GM18861 (cell line): ENCODE measurements at regions not wholly inside any gene's neighbourhood (a gene's known extent, or its start where the extent isn't known, plus 50 kb on each side); places are given as distances from the start of the nearest gene placed in this dataset.
"Not testable (repeated sequence)": the region's sequence is repeated elsewhere in the genome, so short reads cannot be mapped to it uniquely, and the experiment has no call there.

Experiments used
- ATAC-seq: cut with Tn5 transposase; IDR thresholded peaks from one replicate; pipeline ENCODE4 v1.9.1; 2021; ENCODE audit not compliant: unreplicated experiment

- no peak for ATAC-seq
Observed at GRCh38 chr16:13696017-13696416, 223.9 kb upstream of the ERCC4 start.

DNA sequence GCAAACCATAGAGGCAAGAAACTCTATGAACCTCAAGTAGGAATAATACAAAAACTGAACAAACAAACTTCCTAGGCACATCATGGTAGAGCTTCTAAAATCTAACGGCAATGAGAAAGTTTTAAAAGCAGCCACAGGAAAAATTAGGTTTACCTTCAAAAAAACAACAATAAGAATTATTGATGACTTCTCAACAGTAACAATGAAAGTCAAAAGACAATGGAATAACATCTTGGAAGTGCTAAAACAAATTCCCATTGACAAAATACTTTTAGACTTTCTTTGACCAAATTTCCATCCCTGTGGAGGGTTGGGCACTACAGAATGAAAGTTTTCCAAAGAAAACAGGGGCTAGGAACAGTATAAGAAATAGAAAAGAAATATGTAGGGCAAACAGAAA lies 222.9 kb upstream of the ERCC4 start:
- no peak for ATAC-seq

- ATAC-seq: no peak
Observed at GRCh38 chr16:13697568-13697967, 222.4 kb upstream of the ERCC4 start.

GRCh38 chr16:13702614-13703013 lies 217.3 kb upstream of the ERCC4 start:
- ATAC-seq: no peak

DNA sequence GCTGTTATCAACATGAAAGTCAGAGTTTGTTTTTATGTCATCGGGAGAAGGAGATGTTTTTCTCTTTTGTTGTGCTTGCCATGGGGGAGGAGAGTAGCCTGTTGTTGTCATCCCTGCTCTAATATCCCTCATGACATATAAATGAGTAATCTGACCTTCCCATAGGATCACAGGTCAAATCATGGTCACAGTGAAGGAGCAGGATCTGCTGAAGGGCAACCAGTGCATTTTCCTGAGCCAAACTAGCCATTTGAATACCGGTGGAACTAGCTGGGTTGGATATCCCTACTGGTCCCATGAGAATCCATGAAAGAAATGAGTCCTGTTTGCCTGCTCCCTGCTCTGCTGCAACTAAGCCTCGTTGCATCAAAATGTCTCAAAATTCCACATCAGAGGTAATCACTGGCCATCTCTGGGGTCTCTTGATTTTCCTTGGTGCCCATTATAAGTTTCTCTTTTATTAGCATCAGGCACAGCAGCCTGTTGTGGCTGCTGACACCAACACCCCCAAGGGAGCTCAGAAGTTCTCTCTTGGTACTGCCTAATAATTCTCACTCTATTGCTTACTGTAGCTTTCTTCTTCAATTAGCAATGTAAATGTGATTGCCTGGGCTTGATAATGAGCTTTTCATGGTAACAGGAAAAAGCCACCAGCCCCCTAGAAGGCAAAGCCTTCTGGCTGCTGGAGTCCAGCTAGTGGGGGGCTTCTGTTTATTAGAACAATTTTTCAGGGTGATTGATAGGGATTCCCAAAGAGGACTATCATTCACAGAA lies 211.4 kb upstream of the ERCC4 start:
- ATAC-seq: no peak

- no peak for ATAC-seq
Observed at GRCh38 chr16:13718748-13719147, 201.2 kb upstream of the ERCC4 start.

DNA sequence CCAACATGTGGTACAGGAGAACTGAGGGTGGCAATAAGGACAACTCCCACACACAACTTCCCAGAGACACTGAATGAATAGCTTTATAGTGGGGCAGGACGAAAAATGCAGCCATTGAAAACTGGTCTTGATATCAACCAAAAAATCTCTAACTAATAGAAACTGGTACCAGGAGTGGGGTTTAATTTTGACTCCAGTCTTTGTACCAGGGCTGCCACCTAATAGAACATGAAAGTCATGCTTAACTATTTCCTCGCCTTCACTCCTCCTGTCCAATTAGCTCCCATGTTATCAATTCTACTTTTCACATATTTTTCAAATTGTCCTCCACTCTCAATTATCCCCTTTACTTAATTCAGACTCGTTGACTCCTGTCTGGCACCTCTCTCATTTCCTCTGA lies 192.0 kb upstream of the ERCC4 start:
- ATAC-seq: no peak

DNA sequence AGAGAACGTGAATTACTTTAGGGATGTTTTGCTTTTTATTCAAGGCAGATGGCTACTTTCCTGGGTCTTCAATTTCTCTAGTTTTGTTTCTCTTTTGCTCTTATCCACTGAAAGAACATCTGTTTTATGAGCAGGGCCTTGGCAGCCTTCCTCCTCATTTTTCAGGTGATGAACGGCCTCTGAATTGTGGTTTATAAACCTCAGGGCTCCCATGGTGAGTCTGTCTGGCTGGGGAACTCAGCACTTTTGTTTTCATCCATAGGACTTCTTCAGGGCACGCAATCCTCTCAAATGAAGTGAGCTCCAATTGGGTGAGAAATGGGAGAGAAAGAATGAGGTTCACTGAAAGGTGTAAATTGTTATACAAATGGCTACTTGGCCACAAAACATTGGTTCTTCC lies 186.4 kb upstream of the ERCC4 start:
- ATAC-seq: no peak

GRCh38 chr16:13739621-13740373 lies 180.2 kb upstream of the ERCC4 start:
- ATAC-seq: not testable (repeated sequence)

DNA sequence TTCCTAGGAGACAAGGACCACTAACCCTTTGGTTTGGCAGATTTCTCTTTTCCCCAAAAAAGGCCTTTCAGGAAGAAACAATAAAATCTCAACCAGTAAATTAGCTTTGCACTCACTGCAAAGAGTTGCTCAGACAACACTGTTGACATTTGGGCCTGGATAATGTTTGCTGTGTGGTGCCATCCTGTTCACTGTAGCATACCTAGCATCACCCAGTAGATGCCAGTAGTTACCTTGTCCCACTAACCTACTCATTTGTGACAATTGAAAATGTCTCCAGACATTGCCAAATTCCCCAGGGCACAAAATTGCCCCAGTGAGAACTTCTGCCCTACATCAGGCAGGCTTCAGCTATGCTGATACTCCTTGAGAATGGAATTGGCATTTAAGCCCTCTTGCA lies 177.0 kb upstream of the ERCC4 start:
- ATAC-seq: no peak

DNA sequence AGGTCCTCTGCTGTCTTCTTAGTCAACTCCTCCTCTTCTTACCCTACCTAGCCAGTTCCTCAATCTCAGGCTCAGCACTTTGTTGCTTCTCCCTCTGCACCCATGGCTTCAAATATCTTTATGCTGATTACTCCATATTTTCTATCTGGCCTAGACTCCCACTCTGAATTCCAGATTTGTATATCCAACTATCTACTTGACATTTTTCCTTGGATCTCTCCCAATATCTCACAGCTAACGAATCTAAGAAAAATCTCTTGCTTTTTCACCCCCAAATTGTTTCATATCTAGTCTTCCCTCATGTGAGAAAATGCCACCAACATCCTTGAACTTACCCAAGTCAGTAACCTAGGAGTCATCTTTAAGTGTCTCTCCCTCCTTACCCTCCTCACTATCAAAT lies 176.4 kb upstream of the ERCC4 start:
- ATAC-seq: no peak

GRCh38 chr16:13756411-13757140 lies 163.4 kb upstream of the ERCC4 start:
- no peak for ATAC-seq

DNA sequence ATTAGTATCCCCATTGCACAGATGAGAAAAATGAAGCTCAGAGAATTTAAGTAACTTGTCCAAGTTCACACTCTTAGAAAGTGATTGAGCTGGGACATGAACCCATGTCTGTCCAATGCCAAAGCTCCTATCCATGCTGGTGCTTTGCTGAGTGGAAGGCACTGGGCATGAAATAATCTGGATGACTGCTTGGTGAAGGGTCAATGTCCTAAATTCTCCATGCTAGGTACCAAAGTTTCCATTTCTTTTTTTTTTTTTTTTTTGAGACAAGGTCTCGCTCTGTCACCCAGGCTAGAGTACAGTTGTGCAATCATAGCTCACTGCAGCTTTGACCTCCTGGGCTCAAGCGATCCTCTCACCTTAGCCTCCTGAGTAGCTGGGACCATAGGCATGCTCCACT lies 153.6 kb upstream of the ERCC4 start:
- ATAC-seq: no peak

DNA sequence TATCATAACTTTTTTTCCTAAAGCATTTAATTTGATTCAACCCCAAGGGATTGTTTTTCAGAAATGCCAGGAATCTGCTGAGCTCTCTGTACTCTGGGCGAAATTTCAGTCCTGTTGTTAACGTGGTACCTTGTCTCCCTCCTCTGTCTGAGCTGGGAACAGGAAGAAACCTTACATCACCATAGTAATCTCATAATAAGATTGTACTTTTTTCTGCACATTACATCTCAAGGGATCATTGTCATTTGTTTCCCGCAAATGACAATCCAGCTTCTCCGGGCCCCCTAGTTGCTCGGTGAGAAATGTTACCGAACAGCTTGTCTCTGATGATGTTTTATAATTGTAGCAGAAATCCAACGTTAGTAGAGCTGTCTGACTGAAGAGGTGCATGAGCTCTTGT lies 152.7 kb upstream of the ERCC4 start:
- no peak for ATAC-seq

GRCh38 chr16:13768471-13768870 lies 151.5 kb upstream of the ERCC4 start:
- ATAC-seq: no peak

DNA sequence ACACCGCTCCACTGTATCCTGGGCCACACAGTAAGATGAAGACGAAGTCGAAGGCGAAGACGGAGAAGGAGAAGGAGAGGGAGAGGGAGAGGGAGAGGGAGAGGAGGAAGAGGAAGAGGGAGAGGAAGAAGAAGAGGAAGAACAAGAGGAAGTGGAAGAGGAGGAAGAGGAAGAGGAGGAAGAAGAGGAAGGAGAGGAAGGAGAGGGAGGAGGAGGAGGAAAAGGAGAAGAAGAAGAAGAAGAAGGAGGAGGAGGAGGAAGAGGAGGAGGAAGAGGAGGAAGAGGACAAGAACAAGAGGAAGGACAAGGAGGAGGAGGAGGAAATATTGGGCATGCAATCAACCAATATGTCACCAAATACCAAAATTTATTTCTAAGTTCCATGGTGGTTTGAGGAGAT lies 149.5 kb upstream of the ERCC4 start:
- ATAC-seq: no peak

DNA sequence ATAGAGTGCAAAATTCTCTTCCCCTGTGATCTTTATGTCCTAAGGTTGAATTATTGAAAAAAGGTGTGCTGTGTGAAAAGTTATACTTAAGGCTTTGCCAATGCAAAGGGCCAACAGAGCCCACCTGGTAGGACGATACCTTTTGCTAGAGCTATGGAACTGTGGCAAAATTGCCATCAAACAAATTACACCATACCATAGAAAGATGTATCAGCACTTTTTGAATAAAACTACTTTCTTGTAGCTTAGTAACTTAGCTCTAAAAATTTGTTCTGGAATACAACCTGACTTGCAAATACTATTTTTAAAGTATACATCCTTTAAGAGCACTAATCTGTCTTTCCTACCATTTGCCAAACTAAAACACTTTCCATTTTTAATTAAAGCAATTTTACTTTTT lies 147.2 kb upstream of the ERCC4 start:
- ATAC-seq: no peak

DNA sequence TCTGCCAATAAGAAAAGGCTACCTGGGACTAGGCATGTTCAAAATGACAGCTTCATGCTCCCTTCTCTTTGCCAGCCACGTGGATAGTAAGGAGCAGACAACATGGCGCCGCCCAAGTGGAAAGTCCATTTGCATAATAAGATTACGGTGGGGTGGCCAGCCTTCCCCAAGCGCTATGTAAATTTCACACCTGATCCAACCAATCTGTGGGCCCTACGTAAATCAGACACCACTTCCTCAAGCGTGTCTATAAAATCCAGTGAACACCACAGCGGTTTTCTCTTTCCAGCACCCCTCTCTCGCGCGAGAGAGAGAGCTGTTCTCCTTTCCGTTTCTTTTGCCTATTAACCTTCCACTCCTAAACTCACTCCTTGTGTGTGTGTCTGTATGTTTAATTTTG lies 140.3 kb upstream of the ERCC4 start:
- no peak for ATAC-seq

GRCh38 chr16:13780406-13781168 lies 139.4 kb upstream of the ERCC4 start:
- ATAC-seq: no peak

- no peak for ATAC-seq
Observed at GRCh38 chr16:13781169-13781564, 138.8 kb upstream of the ERCC4 start.
